OCI-LY1 (cell line): ENCODE measurements at regions not wholly inside any gene's neighbourhood (a gene's known extent, or its start where the extent isn't known, plus 50 kb on each side); places are given as distances from the start of the nearest gene placed in this dataset.

Source experiments
- CTCF ChIP-seq: fragments of 200-600 bp; sonication (generic), shearing (Covaris generic); IDR thresholded peaks from 2 replicates; pipeline ENCODE4 v1.5.1; 2017; ENCODE audit warnings: mild to moderate bottlenecking, antibody characterized with exemption, low read length, moderate library complexity, mixed read lengths
- EZH2 ChIP-seq: fragments of 200-600 bp; sonication (generic), shearing (Covaris generic); IDR thresholded peaks from 2 replicates; pipeline ENCODE4 v1.8.0; 2017; ENCODE audit warnings: borderline replicate concordance, mixed run types, mild to moderate bottlenecking, antibody characterized with exemption, low read length, moderate library complexity, mixed read lengths

GRCh38 chr3:159861369-159861987 lies 127.2 kb upstream of the IL12A start:
- no peak for TF ChIP-seq CTCF
- no peak for TF ChIP-seq EZH2
